H1 (cell line): ENCODE measurements at regions not wholly inside any gene's neighbourhood (a gene's known extent, or its start where the extent isn't known, plus 50 kb on each side); places are given as distances from the start of the nearest gene placed in this dataset.

Experiments
- CTCF ChIA-PET: fragments of 300-600 bp; sonication (Branson Sonifier 250); formaldehyde crosslinking; loops from one replicate; lab custom pipeline; 2021; ENCODE audit not compliant: partially characterized antibody; lab: Charles Lee
- POLR2A ChIA-PET: fragments of 300-600 bp; sonication (Branson Sonifier 250); formaldehyde crosslinking; loops from one replicate; lab custom pipeline; 2021; ENCODE audit warnings: inconsistent platforms; ENCODE audit not compliant: partially characterized antibody; lab: Charles Lee
- DNase-seq, 2 experiments: peaks; one replicate each; pipeline versions ENCODE4 v3.0.0 to v3.0.0-alpha.2; 2010 to 2022; ENCODE audit warnings: low spot score in 2 of 2, low read depth in 1 of 2, mixed read lengths in 1 of 2
- FAIRE-seq: peaks from 2 replicates; lab custom pipeline; 2011; peaks lifted over from hg19 to GRCh38; lab: Jason Lieb, UNC
- H2AFZ ChIP-seq: 2 replicates; pipeline ENCODE4 v1.8.1; 2012; ENCODE audit warnings: low read length, inconsistent platforms
- H2AK5ac ChIP-seq: 2 replicates; pipeline ENCODE4 v1.6.1; 2013; ENCODE audit warnings: low read depth, low read length
- H2BK120ac ChIP-seq: replicated peaks from 2 replicates; pipeline ENCODE3; 2013; ENCODE audit warnings: low read depth, low read length, inconsistent platforms
- H2BK12ac ChIP-seq: 2 replicates; pipeline ENCODE4 v1.6.1; 2013; ENCODE audit warnings: low read depth, low read length
- H2BK15ac ChIP-seq: 2 replicates; pipeline ENCODE4 v1.6.1; 2013; ENCODE audit warnings: low read length
- H2BK20ac ChIP-seq: 2 replicates; pipeline ENCODE4 v1.6.1; 2013; ENCODE audit warnings: low read length
- H2BK5ac ChIP-seq: 2 replicates; pipeline ENCODE4 v1.6.1; 2013; ENCODE audit warnings: low read depth, low read length
- H3K14ac ChIP-seq: 2 replicates; pipeline ENCODE4 v1.6.1; 2013; ENCODE audit warnings: inconsistent platforms; ENCODE audit not compliant: insufficient read length
- H3K18ac ChIP-seq: 2 replicates; pipeline ENCODE4 v1.6.1; 2013; ENCODE audit warnings: low read length; ENCODE audit errors: extremely low read depth
- H3K23ac ChIP-seq: 2 replicates; pipeline ENCODE4 v1.6.1; 2013; ENCODE audit warnings: inconsistent platforms; ENCODE audit not compliant: insufficient read length
- H3K23me2 ChIP-seq: 2 replicates; pipeline ENCODE4 v1.6.1; 2013; ENCODE audit warnings: low read depth, low read length
- H3K27ac ChIP-seq: 2 replicates; pipeline ENCODE4 v1.6.1; 2011; ENCODE audit warnings: low read depth, low read length, inconsistent platforms
- H3K27me3 ChIP-seq, 4 experiments: replicated peaks in 1 of 4; 1 replicate in 1 of 4; 2 replicates in 3 of 4; pipeline versions ENCODE4 v1.6.1 to v1.8.1; 2011 to 2013; ENCODE audit warnings: low read length in 3 of 4, mild to moderate bottlenecking in 3 of 4, inconsistent platforms in 2 of 4, mixed read lengths in 2 of 4, moderate library complexity in 1 of 4; ENCODE audit not compliant: control insufficient read depth in 3 of 4, insufficient read depth in 3 of 4; ENCODE audit errors: extremely low read depth in 1 of 4
- H3K36me3 ChIP-seq, 4 experiments: 2 replicates each; pipeline versions ENCODE4 v1.6.1 to v1.8.1; 2011 to 2013; ENCODE audit warnings: mild to moderate bottlenecking in 4 of 4, low read length in 3 of 4, moderate library complexity in 2 of 4, control low read depth in 1 of 4, inconsistent platforms in 1 of 4; ENCODE audit not compliant: insufficient read depth in 4 of 4, control insufficient read depth in 2 of 4
- H3K4ac ChIP-seq: replicated peaks from 2 replicates; pipeline ENCODE3; 2013; ENCODE audit warnings: low read length, low read depth, mixed read lengths, inconsistent platforms; ENCODE audit not compliant: insufficient read length
- H3K4me1 ChIP-seq, 4 experiments: replicated peaks in 1 of 4; 1 replicate in 1 of 4; 2 replicates in 3 of 4; pipeline versions ENCODE4 v1.6.1 to v1.8.1; 2011 to 2013; ENCODE audit warnings: low read length in 3 of 4, inconsistent platforms in 2 of 4, mixed read lengths in 1 of 4; ENCODE audit not compliant: insufficient read depth in 4 of 4, control insufficient read depth in 3 of 4
- H3K4me2 ChIP-seq, 2 experiments: 2 replicates each; pipeline versions ENCODE4 v1.6.1 to v1.8.1; 2011 to 2013; ENCODE audit warnings: low read depth in 2 of 2, low read length in 2 of 2, control low read depth in 1 of 2, inconsistent platforms in 1 of 2, mild to moderate bottlenecking in 1 of 2; ENCODE audit not compliant: insufficient read depth in 1 of 2
- H3K4me3 ChIP-seq, 4 experiments: fragments of 200-600, 300-600 bp in 1 of 4; sonication (generic), shearing (Covaris generic), sonication (Bioruptor Twin) in 1 of 4; 2 replicates each; pipeline versions ENCODE4 v1.5.1 to v1.8.1; 2011 to 2016; ENCODE audit warnings: low read length in 4 of 4, low read depth in 3 of 4, control low read depth in 2 of 4, inconsistent platforms in 2 of 4, mild to moderate bottlenecking in 2 of 4, mixed read lengths in 1 of 4, moderate library complexity in 1 of 4; ENCODE audit not compliant: insufficient read depth in 2 of 4; ENCODE audit errors: extremely low read depth in 1 of 4
- H3K56ac ChIP-seq: replicated peaks from 2 replicates; pipeline ENCODE3; 2013; ENCODE audit warnings: low read depth, mild to moderate bottlenecking, mixed read lengths, low read length, inconsistent platforms; ENCODE audit not compliant: insufficient read length
- H3K79me1 ChIP-seq: 2 replicates; pipeline ENCODE4 v1.6.1; 2013; ENCODE audit warnings: low read depth, low read length, control low read depth
- H3K79me2 ChIP-seq, 2 experiments: 2 replicates each; pipeline versions ENCODE4 v1.6.1 to v1.8.1; 2012 to 2013; ENCODE audit warnings: low read length in 2 of 2, mild to moderate bottlenecking in 2 of 2, inconsistent platforms in 1 of 2; ENCODE audit not compliant: insufficient read depth in 2 of 2, control insufficient read depth in 1 of 2
- H3K9ac ChIP-seq, 4 experiments: replicated peaks in 1 of 4; 1 replicate in 1 of 4; 2 replicates in 3 of 4; pipeline versions ENCODE4 v1.6.1 to v1.8.1; 2011 to 2013; ENCODE audit warnings: low read depth in 3 of 4, low read length in 3 of 4, control low read depth in 2 of 4, mild to moderate bottlenecking in 2 of 4, moderate library complexity in 2 of 4, inconsistent platforms in 1 of 4; ENCODE audit errors: extremely low read depth in 1 of 4
- H3K9me3 ChIP-seq, 2 experiments: 2 replicates each; pipeline versions ENCODE4 v1.6.1 to v1.8.1; 2012 to 2013; ENCODE audit warnings: mild to moderate bottlenecking in 2 of 2, moderate library complexity in 2 of 2, control low read depth in 1 of 2, inconsistent platforms in 1 of 2, low read depth in 1 of 2, low read length in 1 of 2, mixed read lengths in 1 of 2; ENCODE audit not compliant: insufficient read depth in 2 of 2
- H4K20me1 ChIP-seq, 2 experiments: replicated peaks in 1 of 2; 2 replicates each; pipeline versions ENCODE3 to v1.8.1; 2011 to 2013; ENCODE audit warnings: inconsistent platforms in 2 of 2, low read length in 2 of 2, mild to moderate bottlenecking in 1 of 2; ENCODE audit not compliant: insufficient read depth in 2 of 2, control insufficient read depth in 1 of 2
- H4K5ac ChIP-seq: 2 replicates; pipeline ENCODE4 v1.6.1; 2013; ENCODE audit warnings: low read length, low read depth, mixed read lengths, inconsistent platforms; ENCODE audit not compliant: insufficient read length
- H4K8ac ChIP-seq: 2 replicates; pipeline ENCODE4 v1.8.0; 2013; ENCODE audit warnings: mild to moderate bottlenecking, moderate library complexity, low read length, inconsistent platforms; ENCODE audit not compliant: insufficient read depth; ENCODE audit errors: extremely low read depth
- H4K91ac ChIP-seq: replicated peaks from 2 replicates; pipeline ENCODE3; 2013; ENCODE audit warnings: low read length, mixed read lengths, inconsistent platforms; ENCODE audit not compliant: insufficient read length
- GABPA ChIP-seq: IDR thresholded peaks from 2 replicates; pipeline ENCODE4 v1.6.1; 2011; ENCODE audit warnings: mild to moderate bottlenecking, low read length, moderate library complexity, borderline replicate concordance; ENCODE audit not compliant: insufficient read depth
- MAFK ChIP-seq: IDR thresholded peaks from 2 replicates; pipeline ENCODE4 v1.6.1; 2012; ENCODE audit warnings: low read depth, mild to moderate bottlenecking, improper control_type of control experiment, low read length
- SP4 ChIP-seq: IDR thresholded peaks from 2 replicates; pipeline ENCODE4 v1.6.1; 2012; ENCODE audit warnings: low read length, inconsistent platforms
- ZNF274 ChIP-seq: IDR thresholded peaks from 2 replicates; pipeline ENCODE4 v1.7.0; 2012; ENCODE audit warnings: low read length, borderline replicate concordance; ENCODE audit errors: extremely low read depth
- WGBS, 2 experiments: shearing (Covaris generic) in 1 of 2; methylation state at CpG; one replicate each; pipeline versions ENCODE4 v1.1.6 to v1.1.7; 2013 to 2015; ENCODE audit warnings: low lambda C conversion rate in 2 of 2, mixed read lengths in 2 of 2, inconsistent platforms in 1 of 2, low coverage in 1 of 2, missing lambda C conversion rate in 1 of 2; ENCODE audit not compliant: insufficient replicate concordance in 2 of 2, insufficient coverage in 1 of 2, insufficient read length in 1 of 2; ENCODE audit errors: extremely low coverage in 1 of 2, missing lambda C conversion rate in 1 of 2; 5-methylcytosine and 5-hydroxymethylcytosine counted together

DNA sequence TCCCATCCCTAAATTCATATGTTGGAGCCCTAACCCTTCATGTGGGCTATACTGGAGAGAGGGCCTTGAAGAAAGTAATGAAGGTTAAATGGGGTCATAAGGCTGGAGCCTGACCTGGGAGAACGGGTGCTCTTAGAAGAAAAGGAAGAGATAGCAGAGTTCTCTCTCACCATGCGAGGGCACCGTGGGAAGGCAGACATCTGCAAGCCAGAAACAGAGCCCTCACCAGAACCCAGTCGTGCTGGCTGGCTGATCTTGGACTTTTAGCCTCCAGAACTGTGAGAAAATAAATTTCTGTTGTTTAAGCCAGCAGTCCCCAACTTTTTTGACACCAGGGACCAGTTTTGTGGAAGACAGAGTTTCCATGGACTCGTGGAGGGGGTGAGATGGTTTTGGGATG, 149.3 kb downstream of the ATP23 start:
- H3K79me2 ChIP-seq = no peaks in the 10 kb centered on the region
- H2BK20ac ChIP-seq = no peak overlapping the region
- no peaks in the 10 kb centered on the region for H3K36me3 ChIP-seq
- no peak overlapping the region for H2BK120ac ChIP-seq
- H4K20me1 ChIP-seq = no peaks in the 10 kb centered on the region
- 0 out of 7 replicates have a peak, but pooled peaks cover 0 to 4% (median 0%) of the 10 kb centered on the region in 4 experiments for H3K4me1 ChIP-seq
- no peaks in the 10 kb centered on the region for H3K79me1 ChIP-seq
- no peak overlapping the region for H2BK5ac ChIP-seq
- no peak overlapping the region for H2BK15ac ChIP-seq
- CTCF ChIA-PET = interaction anchor here (2.0 kb wide), 1 partner anchor 15 kb away, joined by 9 read pairs; no protein-coding TSS in a partner anchor
- H3K4ac ChIP-seq = no peak overlapping the region
- POLR2A ChIA-PET = interaction anchor here (0.6 kb wide), 1 partner anchor 8 kb away, joined by 3 read pairs; no protein-coding TSS in a partner anchor
- no peaks in the 10 kb centered on the region; a peak in 1 of 4 replicates for H3K9me3 ChIP-seq
- no peaks in the 10 kb centered on the region for H3K27me3 ChIP-seq
- no peak overlapping the region for H3K27ac ChIP-seq
- H3K4me3 ChIP-seq = no peak overlapping the region
- H4K91ac ChIP-seq = no peak overlapping the region
- no peak overlapping the region for H3K56ac ChIP-seq
- no peak overlapping the region for H2BK12ac ChIP-seq
- FAIRE-seq (no peak), DNase-seq (no peak)
- H3K14ac ChIP-seq = no peak overlapping the region
- H2AK5ac ChIP-seq = no peak overlapping the region
- no peak overlapping the region for H3K9ac ChIP-seq
- no peak overlapping the region for H3K23ac ChIP-seq
- H3K23me2 ChIP-seq = no peaks in the 10 kb centered on the region
- no peak overlapping the region for H2AFZ ChIP-seq
- no peak overlapping the region for H4K8ac ChIP-seq
- no peak overlapping the region for H3K18ac ChIP-seq
- WGBS, 2 experiments = 79% methylated on average over 5 of the region's 5 CpGs; no CpG with 5 or more reads in 1 of the 2 experiments
- no peak overlapping the region for H4K5ac ChIP-seq
- H3K4me2 ChIP-seq = no peak overlapping the region
- TF ChIP-seq SP4 = no peak
- TF ChIP-seq GABPA = no peak
- TF ChIP-seq ZNF274 = no peak
- TF ChIP-seq MAFK = no peak
